Dedifferentiated amniotic fluid mesenchymal stem cell (primary cell): ENCODE measurements at regions not wholly inside any gene's neighbourhood (a gene's known extent, or its start where the extent isn't known, plus 50 kb on each side); places are given as distances from the start of the nearest gene placed in this dataset.
"Not testable (repeated sequence)": the region's sequence is repeated elsewhere in the genome, so short reads cannot be mapped to it uniquely, and the experiment has no call there.

Experiments used
- DNase-seq: peaks from one replicate; pipeline ENCODE4 v3.0.0-alpha.2; 2016; ENCODE audit errors: extremely low spot score

GRCh38 chr1:214715126-214715525, 112.1 kb downstream of the CENPF start:
- no peak for DNase-seq

- DNase-seq: no peak
Observed at GRCh38 chr1:214717351-214717750, 114.4 kb downstream of the CENPF start.

- DNase-seq: no peak
Observed at GRCh38 chr1:214718724-214719123, 115.7 kb downstream of the CENPF start.

- no peak for DNase-seq
Observed at GRCh38 chr1:214719207-214719606, 116.2 kb downstream of the CENPF start.

- DNase-seq: no peak
Observed at GRCh38 chr1:214720561-214720960, 117.6 kb downstream of the CENPF start.

- no peak for DNase-seq
Observed at GRCh38 chr1:214727274-214727673, 124.3 kb downstream of the CENPF start.

GRCh38 chr1:214739621-214740238, 136.7 kb downstream of the CENPF start:
- no peak for DNase-seq

- DNase-seq: no peak
Observed at GRCh38 chr1:214740471-214740870, 137.5 kb downstream of the CENPF start.

GRCh38 chr1:214747050-214747635, 144.1 kb downstream of the CENPF start:
- DNase-seq: no peak

- no peak for DNase-seq
Observed at GRCh38 chr1:214753236-214753852, 150.3 kb downstream of the CENPF start.

GRCh38 chr1:214761030-214761429, 158.0 kb downstream of the CENPF start:
- no peak for DNase-seq

- DNase-seq: no peak
Observed at GRCh38 chr1:214762902-214763301, 159.9 kb downstream of the CENPF start.

GRCh38 chr1:214764502-214764901, 161.5 kb downstream of the CENPF start:
- no peak for DNase-seq

- DNase-seq: no peak
Observed at GRCh38 chr1:214767221-214767620, 164.2 kb downstream of the CENPF start.

- not testable (repeated sequence) for DNase-seq
Observed at GRCh38 chr1:214769666-214770065, 166.7 kb downstream of the CENPF start.

- DNase-seq: no peak
Observed at GRCh38 chr1:214777364-214777763, 174.4 kb downstream of the CENPF start.

GRCh38 chr1:214791961-214792360, 189.0 kb downstream of the CENPF start:
- DNase-seq: peak; percentile 41

- DNase-seq: no peak
Observed at GRCh38 chr1:214792527-214793186, 189.7 kb downstream of the CENPF start.

GRCh38 chr1:214793708-214794107, 190.7 kb downstream of the CENPF start:
- no peak for DNase-seq

GRCh38 chr1:214801191-214801590, 198.2 kb downstream of the CENPF start:
- no peak for DNase-seq

GRCh38 chr1:214808845-214809460, 206.0 kb downstream of the CENPF start:
- no peak for DNase-seq

GRCh38 chr1:214816603-214817002, 213.6 kb downstream of the CENPF start:
- no peak for DNase-seq
